GM10266 (cell line): ENCODE measurements at regions not wholly inside any gene's neighbourhood (a gene's known extent, or its start where the extent isn't known, plus 50 kb on each side); places are given as distances from the start of the nearest gene placed in this dataset.

Experiments
- DNase-seq: peaks from one replicate; pipeline ENCODE4 v3.0.0; 2012; ENCODE audit errors: extremely low spot score
- CTCF ChIP-seq: IDR thresholded peaks from 2 replicates; pipeline ENCODE4 v1.5.1; 2012; ENCODE audit warnings: mild to moderate bottlenecking, low read depth; ENCODE audit not compliant: control insufficient read depth, insufficient read depth; ENCODE audit errors: missing control alignments

GRCh38 chr12:131606218-131606901 is 104.5 kb upstream of the SFSWAP start:
- no peak for TF ChIP-seq CTCF
- no peak for DNase-seq

- TF ChIP-seq CTCF, result no peak
- peak; percentile 66 for DNase-seq
Observed at GRCh38 chr12:131607658-131608447, 103.0 kb upstream of the SFSWAP start.

- DNase-seq, result peak; percentile 74
- TF ChIP-seq CTCF, result peak; percentile 70
Observed at GRCh38 chr12:131608740-131609690, 101.9 kb upstream of the SFSWAP start.

- no peak for TF ChIP-seq CTCF
- DNase-seq, result no peak
Observed at GRCh38 chr12:131609762-131610161, 101.1 kb upstream of the SFSWAP start.

GRCh38 chr12:131610181-131610580 is 100.7 kb upstream of the SFSWAP start:
- TF ChIP-seq CTCF, result no peak
- no peak for DNase-seq

GRCh38 chr12:131610891-131611290 is 100.0 kb upstream of the SFSWAP start:
- no peak for DNase-seq
- TF ChIP-seq CTCF, result no peak
